ENCODE measurements at regions not wholly inside any gene's neighbourhood (a gene's known extent, or its start where the extent isn't known, plus 50 kb on each side); places are given as distances from the start of the nearest gene placed in this dataset.

GRCh38 chr5:164600274-164600673, 1094.9 kb downstream of the MAT2B start:
- TF ChIP-seq MYC (IDR thresholded peaks at IDR 0.05; ENCODE audit: low read depth, low read length), result no peak
- no peak for TF ChIP-seq POLR2A (IDR thresholded peaks at IDR 0.05; ENCODE audit: extremely low read depth, insufficient read length)

Measured in NB4 (cell line).